IMR-90 (cell line): ENCODE measurements at regions not wholly inside any gene's neighbourhood (a gene's known extent, or its start where the extent isn't known, plus 50 kb on each side); places are given as distances from the start of the nearest gene placed in this dataset.

Source experiments
- ATAC-seq: fragments of 200-7000 bp; cut with Tn5 transposase; 2 replicates; pipeline ENCODE4 v1.9.1; 2020; ENCODE audit warnings: low read depth, mild to moderate bottlenecking, moderate library complexity
- BruUV-seq: library from RNA; stranded (reverse); fragments of 400-500 nt; replicated peaks from 2 replicates; lab custom pipeline; 2021; lab: Mats Ljungman, UMichigan
- CTCF ChIA-PET: fragments of 300-600 bp; formaldehyde crosslinking; extraction: SDS; loops from one replicate; lab custom pipeline; 2021; ENCODE audit warnings: antibody characterized with exemption; lab: Yijun Ruan, JAX
- POLR2A ChIA-PET: fragments of 300-600 bp; sonication (Branson Sonifier 250); formaldehyde crosslinking; loops from one replicate; lab custom pipeline; 2022; ENCODE audit warnings: antibody characterized with exemption; ENCODE audit not compliant: unreplicated experiment; lab: Charles Lee
- DNase-seq: peaks from one replicate; pipeline ENCODE4 v3.0.0; 2013
- H2AFZ ChIP-seq: replicated peaks from 2 replicates; pipeline ENCODE3; 2013; ENCODE audit warnings: low read length, mild to moderate bottlenecking; ENCODE audit not compliant: poor library complexity
- H2AK5ac ChIP-seq: 2 replicates; pipeline ENCODE4 v1.6.1; 2013; ENCODE audit warnings: low read depth, low read length, inconsistent platforms
- H2AK9ac ChIP-seq: replicated peaks from 2 replicates; pipeline ENCODE3; 2013; ENCODE audit warnings: mild to moderate bottlenecking, low read depth, low read length, moderate library complexity; ENCODE audit not compliant: poor library complexity
- H2BK120ac ChIP-seq: 2 replicates; pipeline ENCODE4 v1.6.1; 2013; ENCODE audit warnings: low read depth, low read length, inconsistent platforms
- H2BK15ac ChIP-seq: 3 replicates; pipeline ENCODE4 v1.6.1; 2013; ENCODE audit warnings: low read depth, low read length, inconsistent platforms
- H2BK20ac ChIP-seq: 2 replicates; pipeline ENCODE4 v1.6.1; 2013; ENCODE audit warnings: low read depth, mild to moderate bottlenecking, inconsistent platforms, low read length, moderate library complexity
- H2BK5ac ChIP-seq: 2 replicates; pipeline ENCODE4 v1.6.1; 2013; ENCODE audit warnings: mild to moderate bottlenecking, low read depth, low read length, inconsistent platforms; ENCODE audit not compliant: poor library complexity, severe bottlenecking
- H3K14ac ChIP-seq: replicated peaks from 2 replicates; pipeline ENCODE4 v1.6.1; 2013; ENCODE audit warnings: low read depth, low read length, inconsistent platforms
- H3K18ac ChIP-seq: 2 replicates; pipeline ENCODE4 v1.6.1; 2013; ENCODE audit warnings: low read depth, low read length, control low read depth
- H3K23ac ChIP-seq: 2 replicates; pipeline ENCODE4 v1.6.1; 2013; ENCODE audit warnings: low read depth, low read length, inconsistent platforms
- H3K27ac ChIP-seq: 2 replicates; pipeline ENCODE4 v1.5.1; 2013; ENCODE audit warnings: mild to moderate bottlenecking, control low read depth, low read length; ENCODE audit not compliant: insufficient read depth
- H3K27me3 ChIP-seq: 2 replicates; pipeline ENCODE4 v1.6.1; 2013; ENCODE audit warnings: low read length; ENCODE audit not compliant: control insufficient read depth, insufficient read depth
- H3K36me3 ChIP-seq: 2 replicates; pipeline ENCODE4 v1.6.1; 2013; ENCODE audit warnings: low read length, mixed read lengths; ENCODE audit not compliant: control insufficient read depth, insufficient read depth
- H3K4ac ChIP-seq: 2 replicates; pipeline ENCODE4 v1.6.1; 2013; ENCODE audit warnings: low read depth, low read length, inconsistent platforms
- H3K4me1 ChIP-seq: 2 replicates; pipeline ENCODE4 v1.6.1; 2013; ENCODE audit warnings: low read length, mixed read lengths; ENCODE audit not compliant: control insufficient read depth, insufficient read depth
- H3K4me2 ChIP-seq: 2 replicates; pipeline ENCODE4 v1.6.1; 2013; ENCODE audit warnings: low read depth, mild to moderate bottlenecking, control low read depth, low read length, moderate library complexity
- H3K4me3 ChIP-seq: 2 replicates; pipeline ENCODE4 v1.5.1; 2013; ENCODE audit warnings: low read depth, mild to moderate bottlenecking, control low read depth, low read length, moderate library complexity; ENCODE audit not compliant: insufficient read depth
- H3K56ac ChIP-seq: 2 replicates; pipeline ENCODE4 v1.6.1; 2013; ENCODE audit warnings: low read length, inconsistent platforms; ENCODE audit not compliant: insufficient read depth; ENCODE audit errors: extremely low read depth
- H3K79me1 ChIP-seq, 2 experiments: 2 replicates each; pipeline ENCODE4 v1.6.1; 2013; ENCODE audit warnings: low read length in 2 of 2, inconsistent platforms in 1 of 2, low read depth in 1 of 2
- H3K9ac ChIP-seq: 2 replicates; pipeline ENCODE4 v1.6.1; 2013; ENCODE audit warnings: low read depth, low read length, control low read depth
- H3K9me1 ChIP-seq: 2 replicates; pipeline ENCODE4 v1.6.1; 2013; ENCODE audit warnings: low read length, inconsistent platforms; ENCODE audit not compliant: insufficient read depth
- H3K9me3 ChIP-seq: 2 replicates; pipeline ENCODE4 v1.6.1; 2013; ENCODE audit warnings: low read length; ENCODE audit not compliant: control insufficient read depth, insufficient read depth
- H4K20me1 ChIP-seq: 2 replicates; pipeline ENCODE4 v1.6.1; 2013; ENCODE audit warnings: low read length, inconsistent platforms; ENCODE audit not compliant: insufficient read depth
- H4K5ac ChIP-seq: 2 replicates; pipeline ENCODE4 v1.6.1; 2013; ENCODE audit warnings: mild to moderate bottlenecking, low read depth, low read length, control low read depth
- H4K8ac ChIP-seq, 2 experiments: 2 replicates each; pipeline ENCODE4 v1.6.1; 2013; ENCODE audit warnings: low read depth in 2 of 2, low read length in 2 of 2, control low read depth in 1 of 2, inconsistent platforms in 1 of 2
- H4K91ac ChIP-seq: 2 replicates; pipeline ENCODE4 v1.6.1; 2013; ENCODE audit warnings: low read depth, low read length, inconsistent platforms; ENCODE audit not compliant: insufficient read depth
- CHD1 ChIP-seq: IDR thresholded peaks from 2 replicates; pipeline ENCODE4 v1.6.1; 2012; ENCODE audit warnings: low read depth, low read length, improper control_type of control experiment
- CTCF ChIP-seq: conservative IDR thresholded peaks from 2 replicates; pipeline ENCODE4 v1.5.1; 2012; ENCODE audit warnings: mild to moderate bottlenecking, low read depth, low read length, improper control_type of control experiment
- FOS ChIP-seq: fragments of 150-350 bp; IDR thresholded peaks from 2 replicates; pipeline ENCODE4 v1.6.1; 2016; ENCODE audit warnings: low read depth, low read length
- MAZ ChIP-seq: IDR thresholded peaks from 2 replicates; pipeline ENCODE4 v1.6.1; 2012; ENCODE audit warnings: low read depth, mild to moderate bottlenecking, low read length, improper control_type of control experiment, moderate library complexity, borderline replicate concordance
- MXI1 ChIP-seq: IDR thresholded peaks from 2 replicates; pipeline ENCODE4 v1.6.1; 2012; ENCODE audit warnings: low read depth, mild to moderate bottlenecking, low read length, moderate library complexity, borderline replicate concordance
- RAD21 ChIP-seq: IDR thresholded peaks from 2 replicates; pipeline ENCODE4 v1.6.1; 2012; ENCODE audit warnings: low read length, improper control_type of control experiment
- RCOR1 ChIP-seq: IDR thresholded peaks from 2 replicates; pipeline ENCODE4 v1.6.1; 2012; ENCODE audit warnings: mild to moderate bottlenecking, low read length, improper control_type of control experiment; ENCODE audit not compliant: insufficient replicate concordance
- RFX5 ChIP-seq: IDR thresholded peaks from 2 replicates; pipeline ENCODE4 v1.8.0; 2012; ENCODE audit warnings: low read depth, mild to moderate bottlenecking, low read length, moderate library complexity
- SMC3 ChIP-seq: fragments of 150-350 bp; IDR thresholded peaks from 2 replicates; pipeline ENCODE4 v1.6.1; 2016; ENCODE audit warnings: low read depth, mild to moderate bottlenecking, antibody characterized with exemption, low read length, moderate library complexity
- WGBS, 2 experiments: methylation state at CpG; one replicate each; pipeline versions ENCODE4 v1.1.5 to v1.1.7; 2013; ENCODE audit warnings: missing lambda C conversion rate in 2 of 2; ENCODE audit not compliant: insufficient read length in 1 of 2; ENCODE audit errors: extremely low coverage in 2 of 2; 5-methylcytosine and 5-hydroxymethylcytosine counted together
- dilution Hi-C: fragments of 300-500 bp; cut with HindIII; formaldehyde crosslinking; loops from one replicate; pipeline ENCODE4 v1.14.3; 2018; ENCODE audit warnings: low sequenced_read_pairs; ENCODE audit not compliant: unreplicated experiment
- in situ Hi-C: fragments of 300-500 bp; cut with MboI; formaldehyde crosslinking; loops from 3 replicates; pipeline ENCODE4 v1.14.3; 2019; ENCODE audit warnings: low sequenced_read_pairs, inconsistent platforms, mixed read lengths
- intact Hi-C: fragments of 100-400 bp; cut with micrococcal nuclease; formaldehyde crosslinking; loops from 2 replicates; pipeline ENCODE4 v1.10.0; 2022

- H3K14ac ChIP-seq: no peak overlapping the region
- no peak overlapping the region for H2AK9ac ChIP-seq
- POLR2A ChIA-PET: no interaction called here
- no peak overlapping the region for H4K8ac ChIP-seq
- H2AK5ac ChIP-seq: no peak overlapping the region
- no peak overlapping the region for H4K91ac ChIP-seq
- no TSS peak for BruUV-seq
- H3K9me3 ChIP-seq: no peaks in the 10 kb centered on the region
- H3K56ac ChIP-seq: no peak overlapping the region
- intact Hi-C loops: no loop called here
- no peak overlapping the region for H2BK15ac ChIP-seq
- H3K27ac ChIP-seq: no peak overlapping the region
- no peak overlapping the region for H3K4me2 ChIP-seq
- in situ Hi-C loops: no loop called here
- WGBS, 2 experiments: 60% methylated on average over 1 of the region's 3 CpGs; no CpG with 5 or more reads in 1 of the 2 experiments
- DNase-seq: no peak
- H3K36me3 ChIP-seq: no peaks in the 10 kb centered on the region
- H3K23ac ChIP-seq: no peak overlapping the region
- no peak overlapping the region for H2BK120ac ChIP-seq
- no peak overlapping the region for H2AFZ ChIP-seq
- no peak for ATAC-seq
- CTCF ChIA-PET: no interaction called here
- TF ChIP-seq RCOR1 (no peak), RAD21 (no peak), MXI1 (no peak), FOS (no peak), CTCF (no peak), RFX5 (no peak), SMC3 (no peak), CHD1 (no peak), MAZ (no peak)
- H3K18ac ChIP-seq: no peak overlapping the region
- H4K5ac ChIP-seq: no peak overlapping the region
- no peak overlapping the region for H3K4me3 ChIP-seq
- H3K9me1 ChIP-seq: no peaks in the 10 kb centered on the region
- dilution Hi-C loops: no loop called here
- H3K9ac ChIP-seq: no peak overlapping the region
- H2BK20ac ChIP-seq: no peak overlapping the region
- no peak overlapping the region for H2BK5ac ChIP-seq
- no peaks in the 10 kb centered on the region for H3K4me1 ChIP-seq
- H3K4ac ChIP-seq: no peak overlapping the region
- H3K27me3 ChIP-seq: peaks cover 14% of the 10 kb centered on the region; the same call in 1 of the 2 replicates
- no peaks in the 10 kb centered on the region for H4K20me1 ChIP-seq
- H3K79me1 ChIP-seq: no peaks in the 10 kb centered on the region
Measured at GRCh38 chr19:33900817-33901216, 104.1 kb downstream of the KCTD15 start.
